Gastrocnemius medialis (tissue), 4 donors: ENCODE measurements at regions not wholly inside any gene's neighbourhood (a gene's known extent, or its start where the extent isn't known, plus 50 kb on each side); places are given as distances from the start of the nearest gene placed in this dataset.

Experiments used
- POLR2A ChIP-seq, 2 donors: fragments of 450-650 bp; IDR thresholded peaks; one replicate each; pipeline ENCODE4 v1.6.1; 2017; ENCODE audit warnings: antibody characterized with exemption in 2 of 2, mild to moderate bottlenecking in 2 of 2, moderate library complexity in 2 of 2
- TF ChIP-seq, protein P1 (sequence below), 5 experiments: fragments of 450-650 bp in 3 of 5; fragments of 200-600 bp in 2 of 5; sonication (generic) in 2 of 5; IDR thresholded peaks in 4 of 5; conservative IDR thresholded peaks in 1 of 5; 1 replicate in 4 of 5; 2 replicates in 1 of 5; pipeline ENCODE4 v1.5.1; 2016 to 2019; ENCODE audit warnings: antibody characterized with exemption in 5 of 5, mild to moderate bottlenecking in 3 of 5, moderate library complexity in 3 of 5

DNA sequence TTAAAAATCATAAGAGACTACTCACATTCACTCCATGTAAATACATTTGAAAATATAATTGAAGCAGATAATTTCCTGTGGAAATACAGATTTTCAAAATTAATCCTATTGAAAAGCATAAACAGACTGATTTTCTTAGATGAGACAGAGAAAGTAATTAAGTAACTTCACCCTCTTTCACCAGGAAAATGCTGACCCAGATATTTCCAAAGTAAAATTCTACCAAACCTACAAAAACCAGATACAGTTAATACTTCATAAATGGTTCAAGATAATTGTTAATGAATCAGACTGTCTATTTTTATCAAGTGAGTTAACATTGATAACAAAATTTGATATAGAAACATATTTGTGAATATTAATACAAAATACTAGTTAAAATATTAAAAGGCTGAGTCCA, 233.5 kb upstream of the KHDRBS2 start:
- TF ChIP-seq, protein P1, sequence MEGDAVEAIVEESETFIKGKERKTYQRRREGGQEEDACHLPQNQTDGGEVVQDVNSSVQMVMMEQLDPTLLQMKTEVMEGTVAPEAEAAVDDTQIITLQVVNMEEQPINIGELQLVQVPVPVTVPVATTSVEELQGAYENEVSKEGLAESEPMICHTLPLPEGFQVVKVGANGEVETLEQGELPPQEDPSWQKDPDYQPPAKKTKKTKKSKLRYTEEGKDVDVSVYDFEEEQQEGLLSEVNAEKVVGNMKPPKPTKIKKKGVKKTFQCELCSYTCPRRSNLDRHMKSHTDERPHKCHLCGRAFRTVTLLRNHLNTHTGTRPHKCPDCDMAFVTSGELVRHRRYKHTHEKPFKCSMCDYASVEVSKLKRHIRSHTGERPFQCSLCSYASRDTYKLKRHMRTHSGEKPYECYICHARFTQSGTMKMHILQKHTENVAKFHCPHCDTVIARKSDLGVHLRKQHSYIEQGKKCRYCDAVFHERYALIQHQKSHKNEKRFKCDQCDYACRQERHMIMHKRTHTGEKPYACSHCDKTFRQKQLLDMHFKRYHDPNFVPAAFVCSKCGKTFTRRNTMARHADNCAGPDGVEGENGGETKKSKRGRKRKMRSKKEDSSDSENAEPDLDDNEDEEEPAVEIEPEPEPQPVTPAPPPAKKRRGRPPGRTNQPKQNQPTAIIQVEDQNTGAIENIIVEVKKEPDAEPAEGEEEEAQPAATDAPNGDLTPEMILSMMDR (IDR thresholded peaks at IDR 0.05 in 4 of 5, conservative IDR thresholded peaks at IDR 0.05 in 1 of 5) = no peak
- TF ChIP-seq POLR2A (IDR thresholded peaks at IDR 0.05) = no peak
